Mucosa of descending colon (tissue), 3 donors: ENCODE measurements at regions not wholly inside any gene's neighbourhood (a gene's known extent, or its start where the extent isn't known, plus 50 kb on each side); places are given as distances from the start of the nearest gene placed in this dataset.
A peak's percentile ranks its signal among the peaks of the same experiment; 100 is the strongest.

Source experiments
- ATAC-seq: fragments of 200-7000 bp; cut with Tn5 transposase; one replicate; pipeline ENCODE4 v1.9.1; 2020; ENCODE audit warnings: mild to moderate bottlenecking, moderate library complexity
- DNase-seq, 3 donors: peaks; one replicate each; pipeline ENCODE4 v3.0.0-alpha.2; 2020
- H3K36me3 ChIP-seq: fragments of 200-600 bp; one replicate; pipeline ENCODE4 v1.8.0; 2021; ENCODE audit warnings: low read depth, mild to moderate bottlenecking
- H3K4me1 ChIP-seq: fragments of 200-600 bp; one replicate; pipeline ENCODE4 v1.8.0; 2021; ENCODE audit warnings: low read depth, mild to moderate bottlenecking
- H3K4me3 ChIP-seq: fragments of 200-600 bp; one replicate; pipeline ENCODE4 v1.8.0; 2021; ENCODE audit warnings: mild to moderate bottlenecking
- H3K9me3 ChIP-seq: fragments of 200-600 bp; one replicate; pipeline ENCODE4 v1.8.0; 2021; ENCODE audit warnings: mild to moderate bottlenecking
- CTCF ChIP-seq: fragments of 200-600 bp; IDR thresholded peaks from one replicate; pipeline ENCODE4 v1.8.0; 2022; ENCODE audit warnings: antibody characterized with exemption, mild to moderate bottlenecking
- intact Hi-C, 2 donors: fragments of 100-400 bp; cut with DNase I in 1 of 2; cut with micrococcal nuclease in 1 of 2; formaldehyde crosslinking; loops; one replicate each; pipeline versions ENCODE4 v1.11.0 to v1.11.1; 2022; cut with DNase I, micrococcal nuclease
- donor health status: DM: no; HTN: no; CAD: no; lungs with moderate emphysema.
- donor health status: DM: no; HTN: no; CAD: no.
- donor health status: DM: no; HTN: yes; CAD: no.

- Histone ChIP-seq H3K36me3 (no peaks in the 10 kb centered on the region), H3K4me3 (no peak overlapping the region), H3K9me3 (no peaks in the 10 kb centered on the region), H3K4me1 (no peaks in the 10 kb centered on the region)
- intact Hi-C loops = no loop called here
- ATAC-seq (no peak), DNase-seq (no peak)
- no peak for TF ChIP-seq CTCF
Observed at GRCh38 chr3:120524171-120524923, 71.8 kb upstream of the NDUFB4 start.

- no peaks in the 10 kb centered on the region for H3K9me3 ChIP-seq
- no peak overlapping the region for H3K4me3 ChIP-seq
- no peaks in the 10 kb centered on the region for H3K4me1 ChIP-seq
- ATAC-seq (no peak), DNase-seq (no peak)
- TF ChIP-seq CTCF = no peak
- no peaks in the 10 kb centered on the region for H3K36me3 ChIP-seq
- intact Hi-C loops = no loop called here
Observed at GRCh38 chr3:120516136-120516535, 65.3 kb upstream of the FSTL1 start.

- peaks cover 2% of the 10 kb centered on the region for H3K9me3 ChIP-seq
- no peaks in the 10 kb centered on the region for H3K36me3 ChIP-seq
- no peak overlapping the region for H3K4me3 ChIP-seq
- TF ChIP-seq CTCF = no peak
- ATAC-seq (no peak), DNase-seq (no peak)
- H3K4me1 ChIP-seq = no peaks in the 10 kb centered on the region
- intact Hi-C loops = no loop called here
Observed at GRCh38 chr3:120512655-120513054, 61.9 kb upstream of the FSTL1 start.

GRCh38 chr3:120506828-120507774, 56.3 kb upstream of the FSTL1 start:
- TF ChIP-seq CTCF = no peak
- H3K4me3 ChIP-seq = no peak overlapping the region
- DNase-seq (peak in 2 of 3 donors; percentile 35 to 76), ATAC-seq (peak; percentile 95)
- H3K4me1 ChIP-seq = no peaks in the 10 kb centered on the region
- H3K9me3 ChIP-seq = peaks cover 2% of the 10 kb centered on the region
- intact Hi-C loops = no loop called here
- H3K36me3 ChIP-seq = no peaks in the 10 kb centered on the region

GRCh38 chr3:120506076-120506827, 55.5 kb upstream of the FSTL1 start:
- Histone ChIP-seq H3K4me3 (no peak overlapping the region), H3K4me1 (no peaks in the 10 kb centered on the region), H3K36me3 (no peaks in the 10 kb centered on the region), H3K9me3 (peaks cover 2% of the 10 kb centered on the region)
- DNase-seq (peak in 1 of 3 donors; percentile 5), ATAC-seq (peak; percentile 9)
- TF ChIP-seq CTCF = no peak
- intact Hi-C loops = no loop called here
